Fibroblast of lung (primary cell): ENCODE measurements at regions not wholly inside any gene's neighbourhood (a gene's known extent, or its start where the extent isn't known, plus 50 kb on each side); places are given as distances from the start of the nearest gene placed in this dataset.

Source experiments
- DNase-seq, 2 donors: peaks; one replicate each; pipeline versions ENCODE4 v3.0.0 to v3.0.0-alpha.2; 2010; ENCODE audit warnings: low read depth in 2 of 2
- H2AFZ ChIP-seq: 2 replicates; pipeline ENCODE4 v1.5.1; 2012; ENCODE audit warnings: low read length, control low read depth, inconsistent platforms
- H3K27ac ChIP-seq: 2 replicates; pipeline ENCODE4 v1.5.1; 2011; ENCODE audit warnings: low read length, control low read depth; ENCODE audit not compliant: insufficient read depth
- H3K27me3 ChIP-seq: 2 replicates; pipeline ENCODE4 v1.5.1; 2011; ENCODE audit warnings: mild to moderate bottlenecking, low read length; ENCODE audit not compliant: control insufficient read depth, insufficient read depth
- H3K36me3 ChIP-seq: 2 replicates; pipeline ENCODE4 v1.5.1; 2011; ENCODE audit warnings: low read length; ENCODE audit not compliant: control insufficient read depth, insufficient read depth
- H3K4me1 ChIP-seq: 2 replicates; pipeline ENCODE4 v1.5.1; 2011; ENCODE audit warnings: low read length; ENCODE audit not compliant: control insufficient read depth, insufficient read depth; ENCODE audit errors: extremely low read depth
- H3K4me2 ChIP-seq: 2 replicates; pipeline ENCODE4 v1.5.1; 2011; ENCODE audit warnings: low read length, control low read depth; ENCODE audit not compliant: insufficient read depth; ENCODE audit errors: extremely low read depth
- H3K4me3 ChIP-seq, 4 experiments: fragments of 200-600 bp in 1 of 4; sonication (generic) in 1 of 4; replicated peaks in 1 of 4; 2 replicates each; pipeline ENCODE4 v1.5.1; 2011 to 2016; ENCODE audit warnings: low read length in 4 of 4, low read depth in 3 of 4, mild to moderate bottlenecking in 3 of 4, control low read depth in 2 of 4, inconsistent platforms in 1 of 4, mixed read lengths in 1 of 4; ENCODE audit not compliant: insufficient read depth in 1 of 4; ENCODE audit errors: control extremely low read depth in 1 of 4
- H3K79me2 ChIP-seq: 2 replicates; pipeline ENCODE4 v1.5.1; 2012; ENCODE audit warnings: mild to moderate bottlenecking, low read length, inconsistent platforms; ENCODE audit not compliant: control insufficient read depth, insufficient read depth
- H3K9ac ChIP-seq: 2 replicates; pipeline ENCODE4 v1.5.1; 2011; ENCODE audit warnings: mild to moderate bottlenecking, low read length, control low read depth; ENCODE audit not compliant: insufficient read depth
- H3K9me3 ChIP-seq: 2 replicates; pipeline ENCODE4 v1.5.1; 2012; ENCODE audit warnings: low read depth, low read length; ENCODE audit not compliant: control insufficient read depth, insufficient read depth
- H4K20me1 ChIP-seq: 2 replicates; pipeline ENCODE4 v1.5.1; 2011; ENCODE audit warnings: low read length; ENCODE audit not compliant: control insufficient read depth, insufficient read depth; ENCODE audit errors: extremely low read depth
- EZH2 ChIP-seq: IDR thresholded peaks from 2 replicates; pipeline ENCODE4 v1.5.1; 2012; ENCODE audit warnings: low read length, control low read depth, mild to moderate bottlenecking; ENCODE audit errors: missing control alignments
- TF ChIP-seq, protein P1 (sequence below), 2 donors: IDR thresholded peaks in 1 of 2; conservative IDR thresholded peaks in 1 of 2; 1 replicate in 1 of 2; 2 replicates in 1 of 2; pipeline ENCODE4 v1.5.1; 2011 to 2012; ENCODE audit warnings: low read length in 2 of 2, control low read depth in 1 of 2, inconsistent platforms in 1 of 2, low read depth in 1 of 2, mild to moderate bottlenecking in 1 of 2

DNA sequence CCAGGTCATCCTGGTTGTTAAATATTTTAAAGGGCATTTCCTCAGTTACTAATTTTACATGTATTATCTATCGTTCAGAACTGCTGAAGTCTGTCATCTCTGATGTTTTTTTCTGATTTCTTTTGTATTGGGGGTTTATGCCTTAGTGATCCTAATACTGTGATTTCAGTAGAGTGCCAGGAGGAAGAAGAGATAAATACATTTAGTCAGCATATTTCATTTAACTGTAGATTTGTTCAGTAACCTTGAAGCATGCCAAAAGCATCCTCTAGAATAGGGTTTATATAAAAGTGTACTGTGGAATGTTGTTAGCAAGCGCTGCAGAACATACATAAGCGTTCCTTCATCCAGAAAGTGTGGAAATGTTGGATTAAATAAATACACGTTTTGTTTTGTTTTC is 342.3 kb upstream of the DPPA4 start:
- Histone ChIP-seq H3K79me2 (no peaks in the 10 kb centered on the region), H3K27ac (no peak overlapping the region), H3K36me3 (no peaks in the 10 kb centered on the region), H2AFZ (no peak overlapping the region), H3K4me1 (no peaks in the 10 kb centered on the region), H4K20me1 (no peaks in the 10 kb centered on the region), H3K9ac (no peak overlapping the region), H3K4me3 (no peak overlapping the region), H3K27me3 (no peaks in the 10 kb centered on the region), H3K4me2 (no peak overlapping the region), H3K9me3 (no peaks in the 10 kb centered on the region)
- DNase-seq = no peak
- no peak for TF ChIP-seq EZH2
- TF ChIP-seq, protein P1, sequence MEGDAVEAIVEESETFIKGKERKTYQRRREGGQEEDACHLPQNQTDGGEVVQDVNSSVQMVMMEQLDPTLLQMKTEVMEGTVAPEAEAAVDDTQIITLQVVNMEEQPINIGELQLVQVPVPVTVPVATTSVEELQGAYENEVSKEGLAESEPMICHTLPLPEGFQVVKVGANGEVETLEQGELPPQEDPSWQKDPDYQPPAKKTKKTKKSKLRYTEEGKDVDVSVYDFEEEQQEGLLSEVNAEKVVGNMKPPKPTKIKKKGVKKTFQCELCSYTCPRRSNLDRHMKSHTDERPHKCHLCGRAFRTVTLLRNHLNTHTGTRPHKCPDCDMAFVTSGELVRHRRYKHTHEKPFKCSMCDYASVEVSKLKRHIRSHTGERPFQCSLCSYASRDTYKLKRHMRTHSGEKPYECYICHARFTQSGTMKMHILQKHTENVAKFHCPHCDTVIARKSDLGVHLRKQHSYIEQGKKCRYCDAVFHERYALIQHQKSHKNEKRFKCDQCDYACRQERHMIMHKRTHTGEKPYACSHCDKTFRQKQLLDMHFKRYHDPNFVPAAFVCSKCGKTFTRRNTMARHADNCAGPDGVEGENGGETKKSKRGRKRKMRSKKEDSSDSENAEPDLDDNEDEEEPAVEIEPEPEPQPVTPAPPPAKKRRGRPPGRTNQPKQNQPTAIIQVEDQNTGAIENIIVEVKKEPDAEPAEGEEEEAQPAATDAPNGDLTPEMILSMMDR (conservative IDR thresholded peaks at IDR 0.05 in 1 of 2, IDR thresholded peaks at IDR 0.05 in 1 of 2; ENCODE audit: low read depth in 1 of 2, low read length in 2 of 2) = no peak

- no peaks in the 10 kb centered on the region for H3K4me1 ChIP-seq
- no peaks in the 10 kb centered on the region for H3K9me3 ChIP-seq
- no peak for TF ChIP-seq EZH2
- TF ChIP-seq, protein P1 (conservative IDR thresholded peaks at IDR 0.05 in 1 of 2, IDR thresholded peaks at IDR 0.05 in 1 of 2; ENCODE audit: low read depth in 1 of 2, low read length in 2 of 2) = no peak
- H3K27me3 ChIP-seq = no peaks in the 10 kb centered on the region
- H4K20me1 ChIP-seq = no peaks in the 10 kb centered on the region
- no peak overlapping the region for H3K4me2 ChIP-seq
- no peaks in the 10 kb centered on the region for H3K79me2 ChIP-seq
- H3K9ac ChIP-seq = no peak overlapping the region
- H2AFZ ChIP-seq = no peak overlapping the region
- H3K27ac ChIP-seq = no peak overlapping the region
- no peaks in the 10 kb centered on the region for H3K36me3 ChIP-seq
- no peak for DNase-seq
- no peak overlapping the region for H3K4me3 ChIP-seq
Observed at GRCh38 chr3:109683746-109684145, 346.4 kb upstream of the DPPA4 start.

DNA sequence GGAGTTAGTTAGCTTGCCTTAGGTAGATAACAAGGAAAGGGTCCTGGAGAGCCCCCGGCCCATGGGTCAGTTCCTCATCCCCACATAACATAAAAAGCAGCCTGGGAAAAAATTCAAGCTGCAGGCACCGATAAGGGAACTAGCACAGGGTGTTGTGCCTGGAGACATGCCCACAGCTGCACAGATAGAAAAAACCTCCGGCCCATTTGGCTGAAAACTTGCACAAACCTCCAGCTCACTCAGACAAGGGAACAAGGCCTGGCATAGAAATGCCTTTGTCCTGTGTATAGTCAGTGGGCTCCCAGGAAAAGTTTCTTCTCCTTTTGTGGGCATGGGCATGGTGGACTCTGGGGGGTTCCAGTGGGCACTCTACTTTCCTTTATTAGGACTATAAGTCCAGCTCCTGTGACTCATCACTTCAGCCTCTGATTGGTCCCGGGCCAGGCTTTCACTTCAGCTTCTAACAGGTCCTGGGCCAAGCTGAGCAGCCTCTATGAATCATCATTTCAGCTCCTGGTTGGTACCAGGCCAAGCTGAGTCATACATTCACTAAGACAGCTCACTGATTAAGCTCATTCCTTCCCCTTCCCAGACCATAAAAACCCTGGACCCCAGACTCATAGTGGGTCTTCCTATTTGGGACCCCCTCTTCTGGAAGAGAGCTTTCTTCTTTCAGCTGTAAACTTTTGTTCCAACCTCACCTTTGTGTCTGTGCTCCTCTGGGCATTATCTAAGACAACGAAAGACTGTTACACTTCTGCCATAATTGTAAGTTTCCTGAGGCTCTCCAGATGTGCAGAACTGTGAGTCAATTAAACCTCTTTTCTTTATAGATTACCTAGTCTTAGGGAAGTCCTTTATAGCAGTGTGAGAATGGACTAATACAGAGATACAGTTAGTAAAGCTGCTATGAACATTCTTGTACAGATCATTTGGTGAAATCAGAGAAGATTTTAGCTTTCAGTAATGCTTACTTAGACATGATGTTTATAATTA is 348.0 kb upstream of the DPPA4 start:
- Histone ChIP-seq H3K27me3 (no peaks in the 10 kb centered on the region), H3K4me2 (peak overlapping the region; percentile 38), H3K9me3 (no peaks in the 10 kb centered on the region), H3K4me3 (peak overlapping the region in 2 of 4 experiments; percentile 6 to 31), H2AFZ (no peak overlapping the region), H3K27ac (no peak overlapping the region), H3K79me2 (no peaks in the 10 kb centered on the region), H3K36me3 (no peaks in the 10 kb centered on the region), H4K20me1 (no peaks in the 10 kb centered on the region), H3K4me1 (no peaks in the 10 kb centered on the region), H3K9ac (no peak overlapping the region)
- DNase-seq = peak; percentile 99 to 100
- TF ChIP-seq EZH2 = no peak
- TF ChIP-seq, protein P1 (conservative IDR thresholded peaks at IDR 0.05 in 1 of 2, IDR thresholded peaks at IDR 0.05 in 1 of 2; ENCODE audit: low read depth in 1 of 2, low read length in 2 of 2) = no peak
